ENCODE measurements at regions not wholly inside any gene's neighbourhood (a gene's known extent, or its start where the extent isn't known, plus 50 kb on each side); places are given as distances from the start of the nearest gene placed in this dataset.

DNA sequence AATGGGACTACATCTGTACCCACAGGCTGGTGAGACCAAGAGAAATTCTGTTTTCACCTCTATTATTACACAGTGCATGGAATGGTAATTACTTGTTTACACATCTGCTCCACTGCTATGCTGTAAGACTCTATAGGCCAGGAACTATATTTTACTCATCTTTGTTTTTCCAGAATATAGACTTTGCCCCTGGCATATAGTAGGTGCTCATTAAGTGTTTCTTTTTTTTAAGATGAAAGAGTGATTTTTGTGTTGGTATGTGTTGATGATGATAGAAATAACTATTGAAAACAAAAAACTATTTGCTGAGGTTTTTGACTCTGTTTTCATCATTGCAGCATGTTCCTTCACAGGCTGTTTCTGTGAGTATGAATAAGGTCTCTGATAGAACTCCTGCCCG is 294.7 kb downstream of the CSNK1G3 start:
- H4K20me1 ChIP-seq (ENCODE audit: insufficient read depth, low read length), result no peaks in the 10 kb centered on the region
- no peak for TF ChIP-seq NFRKB (IDR thresholded peaks at IDR 0.05)
- no peak for TF ChIP-seq CENPX (CRISPR knock-in tag; IDR thresholded peaks at IDR 0.05)
- TF ChIP-seq, protein P1, sequence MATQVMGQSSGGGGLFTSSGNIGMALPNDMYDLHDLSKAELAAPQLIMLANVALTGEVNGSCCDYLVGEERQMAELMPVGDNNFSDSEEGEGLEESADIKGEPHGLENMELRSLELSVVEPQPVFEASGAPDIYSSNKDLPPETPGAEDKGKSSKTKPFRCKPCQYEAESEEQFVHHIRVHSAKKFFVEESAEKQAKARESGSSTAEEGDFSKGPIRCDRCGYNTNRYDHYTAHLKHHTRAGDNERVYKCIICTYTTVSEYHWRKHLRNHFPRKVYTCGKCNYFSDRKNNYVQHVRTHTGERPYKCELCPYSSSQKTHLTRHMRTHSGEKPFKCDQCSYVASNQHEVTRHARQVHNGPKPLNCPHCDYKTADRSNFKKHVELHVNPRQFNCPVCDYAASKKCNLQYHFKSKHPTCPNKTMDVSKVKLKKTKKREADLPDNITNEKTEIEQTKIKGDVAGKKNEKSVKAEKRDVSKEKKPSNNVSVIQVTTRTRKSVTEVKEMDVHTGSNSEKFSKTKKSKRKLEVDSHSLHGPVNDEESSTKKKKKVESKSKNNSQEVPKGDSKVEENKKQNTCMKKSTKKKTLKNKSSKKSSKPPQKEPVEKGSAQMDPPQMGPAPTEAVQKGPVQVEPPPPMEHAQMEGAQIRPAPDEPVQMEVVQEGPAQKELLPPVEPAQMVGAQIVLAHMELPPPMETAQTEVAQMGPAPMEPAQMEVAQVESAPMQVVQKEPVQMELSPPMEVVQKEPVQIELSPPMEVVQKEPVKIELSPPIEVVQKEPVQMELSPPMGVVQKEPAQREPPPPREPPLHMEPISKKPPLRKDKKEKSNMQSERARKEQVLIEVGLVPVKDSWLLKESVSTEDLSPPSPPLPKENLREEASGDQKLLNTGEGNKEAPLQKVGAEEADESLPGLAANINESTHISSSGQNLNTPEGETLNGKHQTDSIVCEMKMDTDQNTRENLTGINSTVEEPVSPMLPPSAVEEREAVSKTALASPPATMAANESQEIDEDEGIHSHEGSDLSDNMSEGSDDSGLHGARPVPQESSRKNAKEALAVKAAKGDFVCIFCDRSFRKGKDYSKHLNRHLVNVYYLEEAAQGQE (IDR thresholded peaks at IDR 0.05; ENCODE audit: borderline replicate concordance in 1 of 2, low read depth in 1 of 2, low read length in 2 of 2), result no peak
- TF ChIP-seq ZNF530 (CRISPR knock-in tag; IDR thresholded peaks at IDR 0.05; ENCODE audit: low read depth), result no peak
- TF ChIP-seq CREB1 (IDR thresholded peaks at IDR 0.05), result no peak
- TF ChIP-seq CREB1 (CRISPR knock-in tag; IDR thresholded peaks at IDR 0.05), result no peak
- no peak for TF ChIP-seq ZNF547 (CRISPR knock-in tag; IDR thresholded peaks at IDR 0.05)
- no peak for TF ChIP-seq SNAI1 (CRISPR knock-in tag; IDR thresholded peaks at IDR 0.05; ENCODE audit: borderline replicate concordance)
- TF ChIP-seq PHF5A (CRISPR knock-in tag; IDR thresholded peaks at IDR 0.05; ENCODE audit: low read depth, unreplicated experiment), result no peak
- TF ChIP-seq, protein P2, sequence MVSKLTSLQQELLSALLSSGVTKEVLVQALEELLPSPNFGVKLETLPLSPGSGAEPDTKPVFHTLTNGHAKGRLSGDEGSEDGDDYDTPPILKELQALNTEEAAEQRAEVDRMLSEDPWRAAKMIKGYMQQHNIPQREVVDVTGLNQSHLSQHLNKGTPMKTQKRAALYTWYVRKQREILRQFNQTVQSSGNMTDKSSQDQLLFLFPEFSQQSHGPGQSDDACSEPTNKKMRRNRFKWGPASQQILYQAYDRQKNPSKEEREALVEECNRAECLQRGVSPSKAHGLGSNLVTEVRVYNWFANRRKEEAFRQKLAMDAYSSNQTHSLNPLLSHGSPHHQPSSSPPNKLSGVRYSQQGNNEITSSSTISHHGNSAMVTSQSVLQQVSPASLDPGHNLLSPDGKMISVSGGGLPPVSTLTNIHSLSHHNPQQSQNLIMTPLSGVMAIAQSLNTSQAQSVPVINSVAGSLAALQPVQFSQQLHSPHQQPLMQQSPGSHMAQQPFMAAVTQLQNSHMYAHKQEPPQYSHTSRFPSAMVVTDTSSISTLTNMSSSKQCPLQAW (CRISPR knock-in tag; IDR thresholded peaks at IDR 0.05), result no peak
- H3K4me2 ChIP-seq (ENCODE audit: low read depth, low read length), result no peak overlapping the region
- BruUV-seq (replicated peaks), result no TSS peak
- H3K9ac ChIP-seq (ENCODE audit: insufficient read depth, low read depth, low read length), result no peak overlapping the region
- ChIA-PET CTCF (ENCODE audit: low intra/inter-chr PET ratio, low total read pairs) (no interaction called here), POLR2A (no interaction called here)
- in situ Hi-C loops (cut with HindIII; ENCODE audit: extremely low pct_ligation_motif_present, low pct_unique_long_range_greater_than_20kb) (no loop called here), intact Hi-C loops (cut with micrococcal nuclease; ENCODE audit: unreplicated experiment) (no loop called here)
- no peak overlapping the region for H3K27ac ChIP-seq (ENCODE audit: extremely low read length, insufficient read depth, low read length)
- no peaks in the 10 kb centered on the region for H3K79me2 ChIP-seq (ENCODE audit: insufficient read depth, low read length)
- 48% methylated on average over 1 of the region's 1 CpG for WGBS (ENCODE audit: low lambda C conversion rate)
- no peaks in the 10 kb centered on the region; a peak in 1 of 5 replicates for H3K27me3 ChIP-seq (ENCODE audit: control insufficient read depth in 1 of 2, insufficient read depth in 2 of 2, low read length in 2 of 2)
- FAIRE-seq, result no peak
- H3K36me3 ChIP-seq (replicated peaks in 1 of 2; ENCODE audit: control insufficient read depth in 1 of 2, insufficient read depth in 2 of 2, low read length in 2 of 2), result no peaks in the 10 kb centered on the region
- no peak overlapping the region for H3K4me3 ChIP-seq (replicated peaks in 1 of 3; ENCODE audit: insufficient read depth in 1 of 3, low read depth in 2 of 3, low read length in 3 of 3)
- no peak overlapping the region for H2AFZ ChIP-seq (ENCODE audit: low read length)
- no peak for ATAC-seq
- peaks cover 10% of the 10 kb centered on the region; the same call in 1 of the 2 replicates for H3K4me1 ChIP-seq (ENCODE audit: insufficient read depth, low read length)
- no peaks in the 10 kb centered on the region for H3K9me3 ChIP-seq (ENCODE audit: low read length)
- no peak for DNase-seq (ENCODE audit: low spot score)
